Activated naive CD4-positive, alpha-beta T cell treated with anti-CD3 and anti-CD28 coated beads for 36 hours (primary cell): ENCODE measurements at regions not wholly inside any gene's neighbourhood (a gene's known extent, or its start where the extent isn't known, plus 50 kb on each side); places are given as distances from the start of the nearest gene placed in this dataset.

Source experiments
- CTCF ChIA-PET: fragments of 350-600 bp; sonication (Branson Sonifier 250); formaldehyde crosslinking; loops from one replicate; lab custom pipeline; 2021; ENCODE audit warnings: antibody characterized with exemption; lab: Charles Lee
- DNase-seq: peaks from one replicate; pipeline ENCODE4 v3.0.0-alpha.2; 2020
- H3K27ac Mint-ChIP-seq: one replicate; pipeline ENCODE4 v1.8.0; 2021; ENCODE audit warnings: mild to moderate bottlenecking, mixed read lengths
- H3K27me3 Mint-ChIP-seq: one replicate; pipeline ENCODE4 v1.8.0; 2021; ENCODE audit warnings: low read depth, mixed read lengths
- H3K36me3 Mint-ChIP-seq: one replicate; pipeline ENCODE4 v1.8.0; 2021; ENCODE audit warnings: low read depth, mixed read lengths
- H3K4me1 Mint-ChIP-seq: one replicate; pipeline ENCODE4 v1.8.0; 2021; ENCODE audit warnings: low read depth, mixed read lengths
- H3K4me3 Mint-ChIP-seq: one replicate; pipeline ENCODE4 v1.8.0; 2021; ENCODE audit warnings: mild to moderate bottlenecking, moderate library complexity, mixed read lengths
- H3K9me3 Mint-ChIP-seq: one replicate; pipeline ENCODE4 v1.8.0; 2021; ENCODE audit warnings: mixed read lengths
- intact Hi-C: fragments of 100-400 bp; cut with micrococcal nuclease; formaldehyde crosslinking; loops from one replicate; pipeline ENCODE4 v1.15.1; 2023

DNA sequence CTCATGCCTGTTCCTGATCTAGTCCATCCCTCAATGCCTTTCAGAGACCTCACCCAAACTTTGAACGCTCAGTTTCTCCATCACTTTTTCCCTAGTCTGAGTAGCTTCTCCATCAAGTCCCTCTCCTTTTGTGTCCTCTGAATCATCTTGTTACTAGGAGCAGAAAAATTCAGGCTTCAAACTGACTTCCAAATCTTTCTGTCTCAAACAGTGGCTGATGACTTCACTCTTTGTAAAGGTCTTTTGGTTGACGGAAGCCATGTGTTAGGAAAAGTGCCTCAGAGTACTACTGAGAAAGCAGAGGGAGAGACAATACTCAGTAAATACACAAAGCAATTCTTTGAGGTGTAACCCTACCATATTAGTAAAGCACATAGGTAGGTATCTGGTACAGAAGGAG, 65.7 kb upstream of the CAMK2D start:
- CTCF ChIA-PET = no interaction called here
- peaks cover 54% of the 10 kb centered on the region for H3K4me1 Mint-ChIP-seq
- H3K27me3 Mint-ChIP-seq = no peaks in the 10 kb centered on the region
- H3K27ac Mint-ChIP-seq = no peak overlapping the region
- intact Hi-C loops = loop anchor here (10.0 kb wide), 1 partner anchor 1092 kb away; no protein-coding TSS in a partner anchor
- no peaks in the 10 kb centered on the region for H3K36me3 Mint-ChIP-seq
- no peaks in the 10 kb centered on the region for H3K9me3 Mint-ChIP-seq
- no peak overlapping the region for H3K4me3 Mint-ChIP-seq
- DNase-seq = no peak

- Mint-ChIP-seq H3K9me3 (no peaks in the 10 kb centered on the region), H3K27me3 (no peaks in the 10 kb centered on the region), H3K4me3 (no peak overlapping the region), H3K27ac (no peak overlapping the region), H3K4me1 (peaks cover 59% of the 10 kb centered on the region), H3K36me3 (no peaks in the 10 kb centered on the region)
- CTCF ChIA-PET = interaction anchor here (0.7 kb wide), 1 partner anchor 17 kb away, joined by 3 read pairs; no protein-coding TSS in a partner anchor
- no peak for DNase-seq
- intact Hi-C loops = loop anchor here (10.0 kb wide), 1 partner anchor 1092 kb away; no protein-coding TSS in a partner anchor
Measured at GRCh38 chr4:113826421-113826820, 64.9 kb upstream of the CAMK2D start.

- DNase-seq = peak; percentile 28
- CTCF ChIA-PET = interaction anchor here (0.6 to 1.3 kb wide), 3 partner anchors 62 to 188 kb away, joined by 3 read pairs; no protein-coding TSS in a partner anchor
- peaks cover 63% of the 10 kb centered on the region for H3K4me1 Mint-ChIP-seq
Measured at GRCh38 chr4:113825272-113825671, 63.7 kb upstream of the CAMK2D start.

DNA sequence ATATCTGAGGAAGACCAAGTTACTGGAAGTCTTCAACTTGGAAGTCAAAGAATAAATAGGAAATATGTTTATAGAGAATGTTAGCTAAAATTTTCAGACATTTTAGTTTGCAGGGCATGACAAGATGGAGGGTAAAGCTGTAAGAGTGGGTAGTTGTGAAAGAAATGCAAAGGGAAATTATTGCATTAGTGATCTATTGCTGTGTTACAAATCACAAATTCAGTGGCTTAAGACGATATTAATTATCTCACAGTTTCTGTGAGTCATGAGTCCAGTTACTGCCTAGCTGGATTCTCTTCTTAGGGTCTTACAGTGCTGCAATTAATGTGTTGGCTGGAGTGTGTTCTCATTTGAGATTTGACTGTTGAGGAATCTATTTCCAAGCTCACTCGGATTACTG, 62.9 kb upstream of the CAMK2D start:
- H3K27ac Mint-ChIP-seq = no peak overlapping the region
- H3K4me1 Mint-ChIP-seq = peaks cover 66% of the 10 kb centered on the region
- no peaks in the 10 kb centered on the region for H3K9me3 Mint-ChIP-seq
- CTCF ChIA-PET = interaction anchor here (0.6 to 1.3 kb wide), 4 partner anchors 13 to 187 kb away, joined by 3 read pairs; no protein-coding TSS in a partner anchor
- no peak for DNase-seq
- H3K36me3 Mint-ChIP-seq = no peaks in the 10 kb centered on the region
- intact Hi-C loops = loop anchor here (10.0 kb wide), 1 partner anchor 1090 kb away; no protein-coding TSS in a partner anchor
- H3K4me3 Mint-ChIP-seq = no peak overlapping the region
- H3K27me3 Mint-ChIP-seq = no peaks in the 10 kb centered on the region

More at GRCh38 chr4:113825272-113825671, 63.7 kb upstream of the CAMK2D start:
- Mint-ChIP-seq H3K4me3 (no peak overlapping the region), H3K36me3 (no peaks in the 10 kb centered on the region), H3K9me3 (no peaks in the 10 kb centered on the region), H3K27ac (no peak overlapping the region), H3K27me3 (no peaks in the 10 kb centered on the region)
- intact Hi-C loops = loop anchor here (10.0 kb wide), 1 partner anchor 1090 kb away; no protein-coding TSS in a partner anchor

- H3K4me1 Mint-ChIP-seq = peaks cover 66% of the 10 kb centered on the region
Measured at GRCh38 chr4:113823291-113823659, 61.7 kb upstream of the CAMK2D start.

GRCh38 chr4:113822555-113823290, 61.2 kb upstream of the CAMK2D start:
- Mint-ChIP-seq H3K27ac (no peak overlapping the region), H3K27me3 (no peaks in the 10 kb centered on the region), H3K9me3 (no peaks in the 10 kb centered on the region), H3K4me1 (peaks cover 62% of the 10 kb centered on the region), H3K4me3 (no peak overlapping the region), H3K36me3 (no peaks in the 10 kb centered on the region)
- DNase-seq = no peak
- CTCF ChIA-PET = interaction anchor here (0.6 kb wide), 1 partner anchor 273 kb away, joined by 3 read pairs; no protein-coding TSS in a partner anchor
- intact Hi-C loops = loop anchor here (1.0 to 10.0 kb wide), 12 partner anchors 40 to 1088 kb away; no protein-coding TSS in a partner anchor

More at GRCh38 chr4:113823291-113823659, 61.7 kb upstream of the CAMK2D start:
- CTCF ChIA-PET = no interaction called here
- Mint-ChIP-seq H3K9me3 (no peaks in the 10 kb centered on the region), H3K27ac (no peak overlapping the region), H3K4me3 (no peak overlapping the region), H3K27me3 (no peaks in the 10 kb centered on the region), H3K36me3 (no peaks in the 10 kb centered on the region)
- DNase-seq = no peak
- intact Hi-C loops = loop anchor here (2.0 to 10.0 kb wide), 6 partner anchors 40 to 1088 kb away; no protein-coding TSS in a partner anchor

GRCh38 chr4:113821856-113822255, 60.3 kb upstream of the CAMK2D start:
- Mint-ChIP-seq H3K4me1 (peaks cover 56% of the 10 kb centered on the region), H3K27ac (no peak overlapping the region), H3K27me3 (no peaks in the 10 kb centered on the region), H3K4me3 (no peak overlapping the region), H3K9me3 (no peaks in the 10 kb centered on the region), H3K36me3 (no peaks in the 10 kb centered on the region)
- CTCF ChIA-PET = interaction anchor here (0.6 kb wide), 1 partner anchor 272 kb away, joined by 3 read pairs; no protein-coding TSS in a partner anchor
- intact Hi-C loops = loop anchor here (1.0 to 10.0 kb wide), 12 partner anchors 39 to 1087 kb away; no protein-coding TSS in a partner anchor
- no peak for DNase-seq

DNA sequence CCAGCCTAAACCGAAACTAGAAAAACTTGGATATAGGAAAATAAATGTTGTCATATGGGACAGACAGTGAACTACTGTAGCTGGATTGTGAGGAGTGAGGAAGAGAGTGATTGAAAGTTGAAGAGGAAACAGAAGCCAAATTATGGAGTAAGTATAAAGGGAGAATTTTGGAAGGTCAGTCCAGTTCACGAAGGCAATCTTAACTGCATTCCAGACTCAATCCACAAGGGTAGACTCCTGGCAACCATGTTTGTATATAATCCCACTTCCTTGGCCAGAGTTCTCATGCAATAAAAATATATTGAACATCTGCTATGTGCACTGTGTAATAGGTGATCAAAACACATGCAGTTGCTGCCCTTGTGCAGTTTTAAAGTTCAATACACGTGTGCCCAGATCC, 58.6 kb upstream of the CAMK2D start:
- intact Hi-C loops = loop anchor here (10.0 kb wide), 1 partner anchor 1085 kb away; no protein-coding TSS in a partner anchor
- Mint-ChIP-seq H3K27ac (no peak overlapping the region), H3K4me1 (peaks cover 51% of the 10 kb centered on the region), H3K4me3 (no peak overlapping the region), H3K27me3 (no peaks in the 10 kb centered on the region), H3K9me3 (no peaks in the 10 kb centered on the region), H3K36me3 (no peaks in the 10 kb centered on the region)
- CTCF ChIA-PET = interaction anchor here (1.0 to 1.2 kb wide), 2 partner anchors 13 to 425 kb away, joined by 3 to 5 read pairs; no protein-coding TSS in a partner anchor
- DNase-seq = no peak

- no peak for DNase-seq
- Mint-ChIP-seq H3K36me3 (no peaks in the 10 kb centered on the region), H3K9me3 (no peaks in the 10 kb centered on the region), H3K4me1 (peaks cover 17% of the 10 kb centered on the region), H3K4me3 (no peak overlapping the region), H3K27ac (no peak overlapping the region), H3K27me3 (no peaks in the 10 kb centered on the region)
- CTCF ChIA-PET = no interaction called here
- intact Hi-C loops = no loop called here
Measured at GRCh38 chr4:113815826-113816225, 54.3 kb upstream of the CAMK2D start.

DNA sequence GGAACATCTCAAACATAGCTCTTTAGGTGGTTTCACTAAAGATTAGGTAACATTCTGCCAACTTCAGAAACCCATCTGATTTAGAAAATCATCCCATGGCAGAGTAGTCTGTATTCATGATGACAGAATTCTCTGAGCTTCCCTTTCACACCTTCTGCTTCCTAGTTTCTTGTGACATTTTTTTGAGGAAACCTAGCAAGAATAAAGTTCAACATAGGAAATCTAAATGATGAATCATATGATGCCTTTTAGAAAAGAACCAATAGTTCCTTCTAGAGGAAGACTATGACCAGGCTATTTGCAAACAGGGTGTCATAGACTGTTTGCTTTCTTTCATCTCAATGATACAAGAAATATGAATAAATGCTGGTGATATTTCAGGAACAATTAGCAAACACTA, 49.8 kb upstream of the CAMK2D start:
- Mint-ChIP-seq H3K36me3 (no peaks in the 10 kb centered on the region), H3K27ac (no peak overlapping the region), H3K4me3 (no peak overlapping the region), H3K27me3 (no peaks in the 10 kb centered on the region), H3K4me1 (peaks cover 22% of the 10 kb centered on the region), H3K9me3 (no peaks in the 10 kb centered on the region)
- DNase-seq = no peak
- intact Hi-C loops = no loop called here
- CTCF ChIA-PET = no interaction called here
